SK-N-SH treated with all-trans-retinoic acid at 6 μM for 48 hours (cell line): ENCODE measurements at regions not wholly inside any gene's neighbourhood (a gene's known extent, or its start where the extent isn't known, plus 50 kb on each side); places are given as distances from the start of the nearest gene placed in this dataset.

ENCODE experiments used
- ATAC-seq: fragments of 200-7000 bp; cut with Tn5 transposase; 3 replicates; pipeline ENCODE4 v1.9.1; 2020; ENCODE audit warnings: mild to moderate bottlenecking, moderate library complexity
- ARNTL ChIP-seq: fragments of 450-650 bp; formaldehyde crosslinking; IDR thresholded peaks from 2 replicates; pipeline ENCODE4 v1.5.0; 2020; ENCODE audit warnings: low read depth, mild to moderate bottlenecking, moderate library complexity, borderline replicate concordance
- BACH2 ChIP-seq: fragments of 250-450 bp; sonication (Bioruptor Pico); IDR thresholded peaks from 2 replicates; pipeline ENCODE4 v1.9.0; 2021; ENCODE audit warnings: mild to moderate bottlenecking, borderline replicate concordance
- CSDC2 ChIP-seq: fragments of 250-450 bp; sonication (Bioruptor Pico); IDR thresholded peaks from 2 replicates; pipeline ENCODE4 v1.5.0; 2020; ENCODE audit warnings: mild to moderate bottlenecking, moderate library complexity
- ESRRG ChIP-seq: fragments of 250-450 bp; sonication (Bioruptor Pico); IDR thresholded peaks from 2 replicates; pipeline ENCODE4 v1.6.1; 2021; ENCODE audit warnings: mild to moderate bottlenecking
- GLIS3 ChIP-seq: fragments of 250-450 bp; sonication (Bioruptor Pico); IDR thresholded peaks from 2 replicates; pipeline ENCODE4 v1.5.0; 2020; ENCODE audit warnings: mild to moderate bottlenecking, moderate library complexity
- ISL1 ChIP-seq: fragments of 250-450 bp; sonication (Bioruptor Pico); IDR thresholded peaks from 2 replicates; pipeline ENCODE4 v2.1.2; 2022; ENCODE audit warnings: mild to moderate bottlenecking, moderate library complexity
- OSR1 ChIP-seq: fragments of 250-450 bp; sonication (Bioruptor Pico); IDR thresholded peaks from 2 replicates; pipeline ENCODE4 v1.8.0; 2022; ENCODE audit warnings: moderate library complexity, mild to moderate bottlenecking, inconsistent platforms
- PPARA ChIP-seq: fragments of 250-450 bp; sonication (Bioruptor Pico); IDR thresholded peaks from 2 replicates; pipeline ENCODE4 v1.5.0; 2020; ENCODE audit warnings: mild to moderate bottlenecking, borderline replicate concordance
- RARB ChIP-seq: fragments of 250-450 bp; sonication (Bioruptor Pico); IDR thresholded peaks from 2 replicates; pipeline ENCODE4 v1.8.0; 2021; ENCODE audit warnings: mild to moderate bottlenecking, moderate library complexity
- SNAI2 ChIP-seq: fragments of 250-450 bp; sonication (Bioruptor Pico); IDR thresholded peaks from 2 replicates; pipeline ENCODE4 v1.5.0; 2020; ENCODE audit warnings: mild to moderate bottlenecking, moderate library complexity
- TCF4 ChIP-seq: fragments of 250-450 bp; sonication (Bioruptor Pico); IDR thresholded peaks from 2 replicates; pipeline ENCODE4 v1.8.0; 2021; ENCODE audit warnings: mild to moderate bottlenecking, moderate library complexity, borderline replicate concordance
- TOX ChIP-seq: fragments of 250-450 bp; sonication (Bioruptor Pico); IDR thresholded peaks from 2 replicates; pipeline ENCODE4 v1.8.0; 2021; ENCODE audit warnings: mild to moderate bottlenecking, moderate library complexity, borderline replicate concordance
- ZC3H10 ChIP-seq: fragments of 250-450 bp; sonication (Bioruptor Pico); IDR thresholded peaks from 2 replicates; pipeline ENCODE4 v1.5.1; 2021; ENCODE audit warnings: mild to moderate bottlenecking, moderate library complexity
- ZFP30 ChIP-seq: fragments of 450-650 bp; formaldehyde crosslinking; IDR thresholded peaks from 2 replicates; pipeline ENCODE4 v1.5.0; 2022; ENCODE audit warnings: mild to moderate bottlenecking, moderate library complexity
- ZNF565 ChIP-seq: fragments of 450-650 bp; formaldehyde crosslinking; conservative IDR thresholded peaks from 2 replicates; pipeline ENCODE4 v1.5.0; 2020; ENCODE audit warnings: low read depth, mild to moderate bottlenecking, moderate library complexity
- ZNF70 ChIP-seq: fragments of 450-650 bp; formaldehyde crosslinking; IDR thresholded peaks from 2 replicates; pipeline ENCODE4 v1.5.0; 2020; ENCODE audit warnings: mild to moderate bottlenecking, moderate library complexity
- ZNF8 ChIP-seq: fragments of 450-650 bp; formaldehyde crosslinking; IDR thresholded peaks from 2 replicates; pipeline ENCODE4 v1.5.0; 2020; ENCODE audit warnings: mild to moderate bottlenecking, moderate library complexity
- TF ChIP-seq, protein P1 (sequence below): fragments of 250-450 bp; sonication (Bioruptor Pico); IDR thresholded peaks from 2 replicates; pipeline ENCODE4 v1.5.0; 2020; ENCODE audit warnings: mild to moderate bottlenecking, moderate library complexity
- TF ChIP-seq, protein P2 (sequence below): fragments of 250-450 bp; sonication (Bioruptor Pico); IDR thresholded peaks from 2 replicates; pipeline ENCODE4 v1.5.1; 2020; ENCODE audit warnings: low read depth, mild to moderate bottlenecking, moderate library complexity
- TF ChIP-seq, protein P3 (sequence below): fragments of 250-450 bp; sonication (Bioruptor Pico); IDR thresholded peaks from 2 replicates; pipeline ENCODE4 v1.5.1; 2021; ENCODE audit warnings: mild to moderate bottlenecking, moderate library complexity
- TF ChIP-seq, protein P4 (sequence below): fragments of 250-450 bp; sonication (Bioruptor Pico); IDR thresholded peaks from 2 replicates; pipeline ENCODE4 v1.8.0; 2020; ENCODE audit warnings: mild to moderate bottlenecking, moderate library complexity, borderline replicate concordance
- TF ChIP-seq, protein P5 (sequence below): fragments of 250-450 bp; sonication (Bioruptor Pico); IDR thresholded peaks from 2 replicates; pipeline ENCODE4 v1.8.0; 2021; ENCODE audit warnings: low read depth, mild to moderate bottlenecking, moderate library complexity, borderline replicate concordance

DNA sequence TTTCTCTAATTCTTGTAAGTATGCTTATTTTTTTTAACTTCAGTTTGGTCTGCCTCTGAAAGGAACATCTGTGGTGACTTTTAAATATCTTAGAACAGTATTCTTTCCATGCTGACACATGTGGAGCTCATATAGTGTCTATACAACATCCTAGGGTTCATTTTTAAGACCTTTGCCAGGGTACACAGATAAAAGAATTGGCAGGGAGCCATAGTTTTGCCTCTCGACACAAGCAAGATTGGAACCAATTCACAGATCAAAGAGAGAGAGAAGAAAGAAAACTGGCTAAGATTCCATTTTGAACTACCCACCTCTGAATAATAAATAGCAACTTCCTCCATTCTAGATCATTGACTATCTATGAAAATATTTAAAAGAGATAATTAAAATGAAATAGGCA, 142.7 kb upstream of the ST6GAL2 start:
- ATAC-seq, result no peak
- no peak for TF ChIP-seq CSDC2 (CRISPR knock-in tag)
- no peak for TF ChIP-seq BACH2 (CRISPR knock-in tag)
- no peak for TF ChIP-seq ZFP30 (CRISPR knock-in tag)
- TF ChIP-seq ISL1, result no peak
- no peak for TF ChIP-seq TCF4
- TF ChIP-seq, protein P1, sequence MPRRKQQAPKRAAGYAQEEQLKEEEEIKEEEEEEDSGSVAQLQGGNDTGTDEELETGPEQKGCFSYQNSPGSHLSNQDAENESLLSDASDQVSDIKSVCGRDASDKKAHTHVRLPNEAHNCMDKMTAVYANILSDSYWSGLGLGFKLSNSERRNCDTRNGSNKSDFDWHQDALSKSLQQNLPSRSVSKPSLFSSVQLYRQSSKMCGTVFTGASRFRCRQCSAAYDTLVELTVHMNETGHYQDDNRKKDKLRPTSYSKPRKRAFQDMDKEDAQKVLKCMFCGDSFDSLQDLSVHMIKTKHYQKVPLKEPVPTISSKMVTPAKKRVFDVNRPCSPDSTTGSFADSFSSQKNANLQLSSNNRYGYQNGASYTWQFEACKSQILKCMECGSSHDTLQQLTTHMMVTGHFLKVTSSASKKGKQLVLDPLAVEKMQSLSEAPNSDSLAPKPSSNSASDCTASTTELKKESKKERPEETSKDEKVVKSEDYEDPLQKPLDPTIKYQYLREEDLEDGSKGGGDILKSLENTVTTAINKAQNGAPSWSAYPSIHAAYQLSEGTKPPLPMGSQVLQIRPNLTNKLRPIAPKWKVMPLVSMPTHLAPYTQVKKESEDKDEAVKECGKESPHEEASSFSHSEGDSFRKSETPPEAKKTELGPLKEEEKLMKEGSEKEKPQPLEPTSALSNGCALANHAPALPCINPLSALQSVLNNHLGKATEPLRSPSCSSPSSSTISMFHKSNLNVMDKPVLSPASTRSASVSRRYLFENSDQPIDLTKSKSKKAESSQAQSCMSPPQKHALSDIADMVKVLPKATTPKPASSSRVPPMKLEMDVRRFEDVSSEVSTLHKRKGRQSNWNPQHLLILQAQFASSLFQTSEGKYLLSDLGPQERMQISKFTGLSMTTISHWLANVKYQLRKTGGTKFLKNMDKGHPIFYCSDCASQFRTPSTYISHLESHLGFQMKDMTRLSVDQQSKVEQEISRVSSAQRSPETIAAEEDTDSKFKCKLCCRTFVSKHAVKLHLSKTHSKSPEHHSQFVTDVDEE, result no peak

DNA sequence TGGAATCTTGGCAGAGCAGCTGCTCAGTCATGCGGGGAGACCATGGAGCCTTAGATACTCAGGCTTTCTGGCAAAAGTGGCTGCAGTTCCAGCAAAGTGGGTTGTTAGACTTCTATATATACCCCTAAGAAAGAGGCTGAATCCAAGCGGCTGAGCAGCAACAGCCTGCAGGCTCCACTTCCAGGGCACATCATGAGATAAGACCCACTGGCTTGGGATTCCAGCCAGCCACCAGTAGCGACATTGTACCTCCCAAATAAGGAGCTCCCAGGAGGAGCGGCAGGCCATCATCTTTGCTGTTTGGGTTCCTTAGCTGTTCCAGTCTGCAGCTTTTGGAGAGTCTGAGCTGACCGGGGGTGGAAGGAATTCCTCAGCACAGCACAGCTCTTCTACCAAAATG, 150.3 kb upstream of the ST6GAL2 start:
- ATAC-seq, result no peak
- TF ChIP-seq ESRRG (CRISPR knock-in tag), result no peak
- no peak for TF ChIP-seq OSR1 (CRISPR knock-in tag)
- TF ChIP-seq, protein P2, sequence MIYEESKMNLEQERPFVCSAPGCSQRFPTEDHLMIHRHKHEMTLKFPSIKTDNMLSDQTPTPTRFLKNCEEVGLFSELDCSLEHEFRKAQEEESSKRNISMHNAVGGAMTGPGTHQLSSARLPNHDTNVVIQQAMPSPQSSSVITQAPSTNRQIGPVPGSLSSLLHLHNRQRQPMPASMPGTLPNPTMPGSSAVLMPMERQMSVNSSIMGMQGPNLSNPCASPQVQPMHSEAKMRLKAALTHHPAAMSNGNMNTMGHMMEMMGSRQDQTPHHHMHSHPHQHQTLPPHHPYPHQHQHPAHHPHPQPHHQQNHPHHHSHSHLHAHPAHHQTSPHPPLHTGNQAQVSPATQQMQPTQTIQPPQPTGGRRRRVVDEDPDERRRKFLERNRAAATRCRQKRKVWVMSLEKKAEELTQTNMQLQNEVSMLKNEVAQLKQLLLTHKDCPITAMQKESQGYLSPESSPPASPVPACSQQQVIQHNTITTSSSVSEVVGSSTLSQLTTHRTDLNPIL, result no peak
- TF ChIP-seq, protein P3, sequence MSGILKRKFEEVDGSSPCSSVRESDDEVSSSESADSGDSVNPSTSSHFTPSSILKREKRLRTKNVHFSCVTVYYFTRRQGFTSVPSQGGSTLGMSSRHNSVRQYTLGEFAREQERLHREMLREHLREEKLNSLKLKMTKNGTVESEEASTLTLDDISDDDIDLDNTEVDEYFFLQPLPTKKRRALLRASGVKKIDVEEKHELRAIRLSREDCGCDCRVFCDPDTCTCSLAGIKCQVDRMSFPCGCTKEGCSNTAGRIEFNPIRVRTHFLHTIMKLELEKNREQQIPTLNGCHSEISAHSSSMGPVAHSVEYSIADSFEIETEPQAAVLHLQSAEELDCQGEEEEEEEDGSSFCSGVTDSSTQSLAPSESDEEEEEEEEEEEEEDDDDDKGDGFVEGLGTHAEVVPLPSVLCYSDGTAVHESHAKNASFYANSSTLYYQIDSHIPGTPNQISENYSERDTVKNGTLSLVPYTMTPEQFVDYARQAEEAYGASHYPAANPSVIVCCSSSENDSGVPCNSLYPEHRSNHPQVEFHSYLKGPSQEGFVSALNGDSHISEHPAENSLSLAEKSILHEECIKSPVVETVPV, result no peak
- TF ChIP-seq, protein P1, result no peak

DNA sequence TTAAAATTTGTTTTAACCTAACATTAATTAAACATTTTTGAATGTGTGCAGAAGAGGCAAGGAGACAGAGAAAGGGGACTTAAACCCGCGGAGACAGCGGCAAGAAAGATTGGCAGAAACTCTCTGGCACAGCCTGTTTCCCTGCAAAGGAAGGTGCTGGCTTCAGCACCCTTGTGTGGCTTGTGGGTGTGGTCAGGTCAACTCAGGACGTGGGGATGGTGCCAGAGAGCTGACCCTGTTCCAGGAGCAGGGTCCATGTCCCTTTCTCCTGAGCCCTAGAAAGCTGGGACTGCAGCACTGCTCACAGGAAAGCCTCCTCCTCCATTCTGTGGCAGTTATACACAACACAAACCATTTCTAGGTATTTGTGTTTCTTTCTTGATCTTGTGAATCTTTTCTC, 176.2 kb upstream of the ST6GAL2 start:
- ATAC-seq, result no peak
- TF ChIP-seq, protein P1, result no peak
- TF ChIP-seq ZFP30 (CRISPR knock-in tag) (no peak), SNAI2 (no peak), ZNF565 (CRISPR knock-in tag) (no peak), ZNF70 (CRISPR knock-in tag) (no peak), PPARA (CRISPR knock-in tag) (no peak), BACH2 (CRISPR knock-in tag) (no peak), RARB (CRISPR knock-in tag) (no peak), OSR1 (CRISPR knock-in tag) (no peak), ESRRG (CRISPR knock-in tag) (no peak), ZC3H10 (CRISPR knock-in tag) (no peak), GLIS3 (CRISPR knock-in tag) (no peak), TOX (CRISPR knock-in tag) (no peak), ZNF8 (CRISPR knock-in tag) (no peak), ARNTL (CRISPR knock-in tag) (no peak), TCF4 (no peak)
- TF ChIP-seq, protein P4, sequence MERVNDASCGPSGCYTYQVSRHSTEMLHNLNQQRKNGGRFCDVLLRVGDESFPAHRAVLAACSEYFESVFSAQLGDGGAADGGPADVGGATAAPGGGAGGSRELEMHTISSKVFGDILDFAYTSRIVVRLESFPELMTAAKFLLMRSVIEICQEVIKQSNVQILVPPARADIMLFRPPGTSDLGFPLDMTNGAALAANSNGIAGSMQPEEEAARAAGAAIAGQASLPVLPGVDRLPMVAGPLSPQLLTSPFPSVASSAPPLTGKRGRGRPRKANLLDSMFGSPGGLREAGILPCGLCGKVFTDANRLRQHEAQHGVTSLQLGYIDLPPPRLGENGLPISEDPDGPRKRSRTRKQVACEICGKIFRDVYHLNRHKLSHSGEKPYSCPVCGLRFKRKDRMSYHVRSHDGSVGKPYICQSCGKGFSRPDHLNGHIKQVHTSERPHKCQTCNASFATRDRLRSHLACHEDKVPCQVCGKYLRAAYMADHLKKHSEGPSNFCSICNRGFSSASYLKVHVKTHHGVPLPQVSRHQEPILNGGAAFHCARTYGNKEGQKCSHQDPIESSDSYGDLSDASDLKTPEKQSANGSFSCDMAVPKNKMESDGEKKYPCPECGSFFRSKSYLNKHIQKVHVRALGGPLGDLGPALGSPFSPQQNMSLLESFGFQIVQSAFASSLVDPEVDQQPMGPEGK (CRISPR knock-in tag), result no peak
- TF ChIP-seq, protein P5, sequence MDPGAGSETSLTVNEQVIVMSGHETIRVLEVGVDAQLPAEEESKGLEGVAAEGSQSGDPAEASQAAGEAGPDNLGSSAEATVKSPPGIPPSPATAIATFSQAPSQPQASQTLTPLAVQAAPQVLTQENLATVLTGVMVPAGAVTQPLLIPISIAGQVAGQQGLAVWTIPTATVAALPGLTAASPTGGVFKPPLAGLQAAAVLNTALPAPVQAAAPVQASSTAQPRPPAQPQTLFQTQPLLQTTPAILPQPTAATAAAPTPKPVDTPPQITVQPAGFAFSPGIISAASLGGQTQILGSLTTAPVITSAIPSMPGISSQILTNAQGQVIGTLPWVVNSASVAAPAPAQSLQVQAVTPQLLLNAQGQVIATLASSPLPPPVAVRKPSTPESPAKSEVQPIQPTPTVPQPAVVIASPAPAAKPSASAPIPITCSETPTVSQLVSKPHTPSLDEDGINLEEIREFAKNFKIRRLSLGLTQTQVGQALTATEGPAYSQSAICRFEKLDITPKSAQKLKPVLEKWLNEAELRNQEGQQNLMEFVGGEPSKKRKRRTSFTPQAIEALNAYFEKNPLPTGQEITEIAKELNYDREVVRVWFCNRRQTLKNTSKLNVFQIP (CRISPR knock-in tag), result no peak
- TF ChIP-seq, protein P2, result no peak
